HG03103 (cell line): ENCODE measurements at regions not wholly inside any gene's neighbourhood (a gene's known extent, or its start where the extent isn't known, plus 50 kb on each side); places are given as distances from the start of the nearest gene placed in this dataset.

ENCODE experiments used
- ATAC-seq: cut with Tn5 transposase; IDR thresholded peaks from one replicate; pipeline ENCODE4 v1.9.1; 2021; ENCODE audit warnings: low read depth; ENCODE audit not compliant: unreplicated experiment

- no peak for ATAC-seq
These were observed 95.4 kb downstream of the DIPK2A start for GRCh38 chr3:144067059-144067458.

GRCh38 chr3:144073698-144074097 is 102.1 kb downstream of the DIPK2A start:
- no peak for ATAC-seq

- ATAC-seq, result no peak
These were observed 108.0 kb downstream of the DIPK2A start for GRCh38 chr3:144079634-144080033.

DNA sequence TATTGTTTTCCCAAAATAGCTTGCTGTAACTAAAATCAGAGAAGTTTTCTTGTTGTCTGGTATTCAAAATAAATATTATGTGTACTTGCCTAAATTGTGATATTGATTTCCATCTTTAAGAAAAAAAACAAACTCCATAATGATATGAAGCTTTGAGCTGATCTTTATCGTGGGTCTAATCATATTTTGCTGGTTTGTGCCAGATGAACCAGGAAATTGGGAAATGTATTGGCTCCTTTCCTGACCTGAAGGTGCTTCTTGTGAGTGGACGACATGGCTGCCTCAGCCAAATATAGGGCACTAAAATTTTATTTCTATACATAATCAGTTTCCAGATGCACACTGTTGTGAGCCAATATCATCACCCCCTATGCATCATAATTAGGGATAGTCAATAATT is 113.3 kb downstream of the DIPK2A start:
- ATAC-seq, result no peak

GRCh38 chr3:144085964-144086363 is 114.3 kb downstream of the DIPK2A start:
- ATAC-seq, result no peak

DNA sequence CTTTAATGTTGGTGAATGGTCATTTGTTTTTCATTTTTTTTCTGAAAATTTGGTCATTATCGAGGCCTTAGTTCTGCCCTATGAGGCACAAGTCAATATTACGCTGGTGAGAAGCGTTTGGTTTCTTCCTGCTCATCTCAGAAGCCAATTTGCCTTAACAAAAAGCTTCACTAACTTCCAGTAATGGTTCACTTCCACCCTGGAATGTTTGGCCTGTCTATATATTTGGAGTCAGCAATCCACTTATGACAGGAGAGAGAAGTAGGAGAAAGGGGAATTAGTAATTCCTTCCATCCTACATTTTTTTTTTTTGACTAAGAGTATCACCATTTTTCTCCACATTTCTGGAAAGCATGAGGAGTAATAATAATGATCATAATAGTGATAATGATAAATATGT is 124.4 kb downstream of the DIPK2A start:
- ATAC-seq, result no peak

- ATAC-seq, result no peak
These were observed 125.5 kb downstream of the DIPK2A start for GRCh38 chr3:144097163-144097562.

DNA sequence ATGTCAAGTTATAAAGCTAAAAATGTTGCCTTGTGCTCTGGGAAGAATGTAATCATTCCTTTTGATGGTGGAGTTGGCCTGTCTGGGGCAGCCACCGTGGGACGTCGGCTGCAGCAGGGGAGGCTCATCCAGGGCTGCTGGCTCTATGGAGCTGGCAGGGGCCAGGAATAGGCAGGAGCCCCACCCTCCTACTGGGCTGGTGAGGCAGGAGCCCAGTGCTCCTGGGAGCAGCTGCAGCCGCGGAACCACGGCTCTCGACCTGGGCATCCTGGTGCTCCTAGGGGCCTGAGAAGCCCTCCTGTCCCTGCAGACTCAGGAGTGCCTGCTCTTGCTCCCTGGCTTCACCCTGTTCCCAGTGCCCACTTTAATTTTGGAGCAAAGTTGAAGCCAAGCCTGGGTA is 127.1 kb downstream of the DIPK2A start:
- ATAC-seq, result no peak

DNA sequence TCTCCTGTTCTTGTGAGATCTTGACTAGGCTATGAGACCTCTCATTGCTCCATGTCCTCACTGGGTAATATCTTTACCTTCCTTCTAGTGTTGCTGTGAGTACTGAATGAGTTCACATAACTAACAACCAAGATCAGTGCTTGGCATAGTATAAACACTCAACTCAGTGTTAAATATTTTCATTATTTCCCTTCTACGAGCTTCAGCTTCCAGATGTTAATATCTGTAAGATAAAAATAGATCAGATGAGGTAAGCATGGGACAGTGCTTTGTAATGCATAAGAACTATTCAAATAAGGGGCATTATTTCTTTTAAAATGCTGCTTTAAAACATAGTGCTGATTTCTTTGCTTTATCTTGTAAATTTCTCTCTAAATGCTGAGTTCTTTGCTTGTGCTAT is 130.8 kb downstream of the DIPK2A start:
- ATAC-seq, result no peak

DNA sequence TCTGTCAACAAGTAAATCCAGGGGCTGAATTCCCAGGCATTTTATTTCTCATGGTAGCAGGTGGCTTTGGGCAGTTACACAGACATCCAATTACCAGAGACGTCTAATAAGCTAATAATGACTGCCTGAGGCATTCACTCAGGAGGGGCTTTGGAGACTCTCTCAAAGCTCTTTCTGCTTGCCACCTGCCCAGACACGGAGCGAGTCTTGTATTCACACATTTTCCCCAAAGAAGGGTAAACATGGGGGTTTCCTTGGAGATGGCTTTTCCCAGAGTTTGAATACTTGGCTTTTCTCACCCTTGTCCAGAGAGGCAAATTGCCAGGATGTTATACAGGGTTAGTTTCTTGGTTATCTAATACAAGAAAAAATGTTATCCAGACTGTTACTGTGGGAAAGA is 132.6 kb downstream of the DIPK2A start:
- ATAC-seq, result no peak

DNA sequence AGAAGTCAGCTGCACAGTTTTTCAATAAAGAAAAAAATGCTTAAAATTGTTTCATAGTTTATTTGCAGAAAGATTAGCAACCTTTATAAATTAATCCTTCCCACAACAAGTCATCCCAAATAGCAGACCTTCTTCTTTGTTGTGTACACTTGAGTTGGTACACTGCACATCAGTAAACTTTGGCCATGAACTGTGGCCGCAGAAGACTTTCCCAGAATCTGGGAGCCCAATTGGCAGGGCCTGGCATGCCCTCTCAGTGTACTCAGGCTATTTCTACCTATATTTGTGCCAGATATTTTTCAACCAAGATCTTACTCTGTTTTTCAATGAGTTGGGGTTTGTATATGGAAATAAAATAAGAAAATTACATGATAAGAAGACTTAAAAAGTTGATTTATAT is 133.1 kb downstream of the DIPK2A start:
- no peak for ATAC-seq

DNA sequence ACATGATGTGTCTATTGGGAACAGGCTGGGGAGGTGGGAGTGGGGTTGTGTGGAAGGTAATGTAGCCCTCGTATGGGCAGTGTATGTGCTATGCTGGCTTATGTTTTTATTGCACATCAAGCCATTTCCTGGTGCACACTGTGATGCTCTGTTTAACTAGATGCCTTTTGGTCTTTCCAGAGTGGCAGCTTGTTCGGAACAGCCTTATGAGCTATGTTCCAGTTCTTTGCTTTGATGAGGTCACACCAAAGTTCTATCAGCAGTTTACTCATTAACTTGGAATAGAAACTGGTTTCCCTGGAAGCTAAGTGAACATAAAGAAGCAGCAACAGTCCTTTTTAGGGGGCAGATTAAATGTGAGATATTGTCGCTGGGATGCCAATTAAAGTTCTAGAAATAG is 133.9 kb downstream of the DIPK2A start:
- ATAC-seq, result no peak

- no peak for ATAC-seq
These were observed 135.3 kb downstream of the DIPK2A start for GRCh38 chr3:144106970-144107369.

DNA sequence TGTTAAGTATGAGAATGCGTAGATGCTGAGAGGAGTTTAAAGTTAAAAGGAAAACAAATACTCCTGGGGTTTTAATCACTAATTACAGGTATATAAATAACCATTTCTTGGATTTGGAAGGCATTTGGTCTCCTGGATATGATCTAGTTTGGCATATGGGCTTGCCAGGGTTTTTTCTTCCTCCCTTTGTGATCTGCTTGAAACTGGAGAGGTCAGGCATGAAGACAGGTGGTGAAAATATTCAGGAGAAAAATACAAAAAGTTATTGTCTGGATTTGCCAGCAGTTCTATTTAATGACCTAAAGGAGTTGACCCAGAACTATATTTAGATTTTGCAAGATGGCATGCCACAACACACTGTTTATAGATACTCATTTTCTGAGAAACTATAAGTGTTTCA is 136.3 kb downstream of the DIPK2A start:
- ATAC-seq, result no peak

DNA sequence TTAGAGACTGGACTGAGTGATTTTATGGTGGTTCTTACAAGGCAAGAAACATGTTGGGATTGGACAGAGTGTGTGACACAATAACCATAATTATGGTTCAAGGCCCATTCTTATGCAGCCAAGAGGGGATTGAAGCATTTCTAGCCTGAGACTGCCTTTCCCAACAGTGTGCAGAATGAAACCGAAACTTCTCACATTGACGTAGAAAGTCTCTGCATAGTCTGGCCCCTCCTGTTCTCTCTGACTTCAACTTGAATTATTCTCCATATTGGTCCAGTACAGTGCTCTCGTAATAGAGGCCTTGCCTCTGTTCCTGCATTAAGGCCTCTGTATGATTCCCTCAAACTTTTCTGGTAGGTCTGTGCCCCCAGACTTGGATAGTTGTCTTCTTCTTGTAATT is 138.3 kb downstream of the DIPK2A start:
- ATAC-seq, result peak; percentile 96

- ATAC-seq, result no peak
These were observed 140.4 kb downstream of the DIPK2A start for GRCh38 chr3:144112036-144112435.

DNA sequence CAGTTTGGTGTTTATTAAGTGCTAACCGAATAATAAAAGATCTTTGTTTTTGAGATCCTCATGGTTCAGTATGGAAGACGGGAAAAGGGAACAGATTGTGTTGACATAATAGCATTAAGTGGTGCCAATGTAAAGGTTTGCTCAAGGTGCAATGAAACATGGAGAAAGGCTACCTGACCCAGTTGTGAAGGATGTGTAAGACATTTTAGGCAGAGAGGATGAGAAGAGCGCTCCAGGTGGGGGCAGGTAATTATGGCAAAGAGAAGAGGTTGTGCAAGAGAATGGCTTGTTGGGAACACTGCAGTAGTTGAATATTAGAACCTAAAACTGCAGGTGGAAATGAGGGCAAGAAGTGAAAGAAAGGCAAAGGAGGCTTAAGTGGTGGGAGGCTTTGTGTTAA is 140.8 kb downstream of the DIPK2A start:
- no peak for ATAC-seq

- ATAC-seq, result no peak
These were observed 143.1 kb downstream of the DIPK2A start for GRCh38 chr3:144114767-144115166.

DNA sequence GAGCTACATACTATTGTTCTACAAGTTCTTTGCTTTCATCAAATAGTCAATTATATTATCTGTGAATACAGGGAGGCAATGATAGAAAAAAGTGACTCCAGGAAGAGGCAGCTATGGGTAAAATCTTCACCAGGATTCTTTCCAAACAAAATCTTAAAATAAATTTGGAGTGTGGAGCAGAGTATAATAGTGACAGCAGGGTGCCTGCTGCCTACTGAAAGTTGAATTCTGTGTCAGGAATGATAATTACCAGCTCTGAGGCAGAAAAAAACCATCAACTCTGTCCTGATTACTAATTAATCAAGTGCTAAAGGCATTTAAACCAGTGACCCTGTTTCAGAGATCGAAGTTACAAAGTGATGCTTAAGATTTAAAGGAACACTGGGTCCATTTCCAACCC is 148.0 kb downstream of the DIPK2A start:
- no peak for ATAC-seq

DNA sequence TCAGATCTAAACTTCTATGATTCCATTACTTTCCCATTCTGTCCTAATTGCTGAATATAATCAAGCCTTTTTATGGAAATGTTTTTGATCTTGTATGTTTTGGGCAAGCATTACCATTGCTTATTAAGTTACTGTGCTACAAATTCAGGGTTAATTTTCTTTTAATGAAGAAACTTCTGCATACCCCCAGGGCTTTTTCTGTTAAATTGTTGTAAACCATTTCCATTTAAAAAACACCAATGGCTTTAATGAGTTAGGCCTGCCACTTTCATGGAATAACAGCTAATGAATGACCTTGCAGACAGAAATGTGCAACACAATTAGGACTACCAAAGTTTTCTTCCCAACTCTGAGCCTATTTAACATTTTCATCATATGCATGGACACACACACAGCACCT is 150.0 kb downstream of the DIPK2A start:
- no peak for ATAC-seq

DNA sequence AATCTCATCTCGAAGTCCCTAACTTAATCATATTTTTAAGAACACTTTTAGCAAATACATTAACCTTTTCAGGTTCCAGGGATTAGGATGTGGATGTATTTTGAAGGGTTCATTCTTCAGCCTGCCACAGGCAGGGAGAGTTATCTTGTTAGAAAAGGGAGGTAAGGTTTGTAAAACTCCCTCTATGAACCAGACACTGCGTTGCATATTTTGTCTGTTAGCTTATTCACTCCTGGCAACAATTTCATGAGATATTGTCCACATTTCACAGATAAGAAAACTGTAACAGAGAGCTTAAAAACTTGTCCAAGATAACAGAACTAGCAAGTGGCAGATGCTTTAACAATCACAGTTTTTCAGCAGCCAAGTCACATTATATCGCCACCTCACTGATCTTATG is 155.4 kb downstream of the DIPK2A start:
- ATAC-seq, result no peak

GRCh38 chr3:144127700-144128099 is 156.1 kb downstream of the DIPK2A start:
- peak; percentile 13 for ATAC-seq

DNA sequence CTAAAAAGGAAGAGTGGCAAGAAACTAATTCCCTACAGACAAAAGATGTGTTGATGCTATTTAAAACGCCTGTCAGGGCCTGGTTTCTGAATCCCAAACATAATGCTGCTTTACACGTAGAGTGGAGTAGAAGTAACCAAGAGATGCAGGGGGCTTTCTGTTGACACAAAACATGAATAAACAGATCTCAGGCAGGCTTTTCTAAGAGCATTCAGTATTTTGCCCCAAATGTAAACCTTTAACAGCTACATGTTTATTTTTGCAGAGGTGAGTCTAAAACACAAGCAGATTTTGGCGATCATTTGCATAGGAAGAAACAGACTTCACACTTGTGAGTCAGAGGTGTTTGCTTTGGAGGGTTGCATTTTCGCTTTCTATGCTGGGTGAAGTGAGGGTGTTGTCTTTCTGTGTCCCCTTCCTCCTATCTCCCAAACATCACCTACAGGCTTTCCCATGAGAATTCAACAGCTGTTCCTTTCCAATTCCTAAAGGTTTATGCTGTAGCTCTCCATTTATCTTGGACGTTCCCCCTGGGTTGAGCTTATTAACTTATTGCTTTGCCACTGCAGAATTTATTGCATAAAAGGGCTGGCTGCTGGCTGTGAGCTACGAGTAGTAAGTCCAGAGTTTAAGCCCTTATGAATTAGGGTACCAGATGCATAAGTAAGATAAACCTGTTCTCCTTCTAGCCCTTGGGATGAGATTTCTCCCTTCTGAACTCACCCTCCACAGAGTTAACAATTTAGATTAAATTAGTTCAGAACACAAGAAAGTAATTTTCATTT is 156.7 kb downstream of the DIPK2A start:
- ATAC-seq, result peak; percentile 98
